Neural cell (in vitro differentiated cells): ENCODE measurements at regions not wholly inside any gene's neighbourhood (a gene's known extent, or its start where the extent isn't known, plus 50 kb on each side); places are given as distances from the start of the nearest gene placed in this dataset.

Experiments
- H2AFZ ChIP-seq: fragments of 200-600, 300-800 bp; sonication (generic), shearing (Covaris generic); 2 replicates; pipeline ENCODE4 v1.6.0; 2014; ENCODE audit warnings: low read depth, mild to moderate bottlenecking, antibody characterized with exemption, low read length, moderate library complexity
- H3F3A ChIP-seq: fragments of 200-600 bp; shearing (Covaris generic); 2 replicates; pipeline ENCODE4 v1.6.1; 2016; ENCODE audit warnings: mild to moderate bottlenecking, moderate library complexity, mixed read lengths, antibody characterized with exemption, low read length; ENCODE audit not compliant: insufficient read depth, poor library complexity, severe bottlenecking
- H3K27ac ChIP-seq: fragments of 200-600, 300-800 bp; sonication (generic), shearing (Covaris generic); 2 replicates; pipeline ENCODE4 v1.5.1; 2014; ENCODE audit warnings: mild to moderate bottlenecking, low read length, moderate library complexity
- H3K27me3 ChIP-seq: fragments of 300-800, 200-600 bp; sonication (generic), shearing (Covaris generic); 2 replicates; pipeline ENCODE4 v1.6.0; 2014; ENCODE audit warnings: mild to moderate bottlenecking, low read depth, low read length, moderate library complexity; ENCODE audit not compliant: insufficient read depth
- H3K36me3 ChIP-seq: fragments of 300-800, 200-600 bp; sonication (generic), shearing (Covaris generic); 2 replicates; pipeline ENCODE4 v1.5.1; 2014; ENCODE audit warnings: mild to moderate bottlenecking, antibody characterized with exemption, low read length, moderate library complexity; ENCODE audit not compliant: insufficient read depth
- H3K4me2 ChIP-seq: fragments of 300-800, 200-600 bp; sonication (generic), shearing (Covaris generic); 2 replicates; pipeline ENCODE4 v1.6.0; 2014; ENCODE audit warnings: mild to moderate bottlenecking, low read length
- H3K4me3 ChIP-seq: fragments of 300-800, 200-600 bp; sonication (generic), shearing (Covaris generic); 2 replicates; pipeline ENCODE4 v1.5.1; 2014; ENCODE audit warnings: mild to moderate bottlenecking, low read length, moderate library complexity
- H3K79me2 ChIP-seq: fragments of 200-600 bp; shearing (Covaris generic); replicated peaks from 2 replicates; pipeline ENCODE4 v1.6.0; 2014; ENCODE audit warnings: mild to moderate bottlenecking, low read length, moderate library complexity; ENCODE audit not compliant: insufficient read depth
- H3K9ac ChIP-seq: fragments of 300-800, 200-600 bp; sonication (generic), shearing (Covaris generic); 2 replicates; pipeline ENCODE4 v1.6.1; 2016; ENCODE audit warnings: mild to moderate bottlenecking, low read length, mixed read lengths
- H3K9me2 ChIP-seq: fragments of 200-600 bp; shearing (Covaris generic); 2 replicates; pipeline ENCODE4 v1.6.1; 2016; ENCODE audit warnings: mild to moderate bottlenecking, low read length, mixed read lengths; ENCODE audit not compliant: insufficient read depth
- H3K9me3 ChIP-seq: fragments of 200-600, 300-800 bp; sonication (generic), shearing (Covaris generic); 2 replicates; pipeline ENCODE4 v1.6.1; 2016; ENCODE audit warnings: mild to moderate bottlenecking, mixed run types, low read length, moderate library complexity, mixed read lengths
- H4K20me1 ChIP-seq: fragments of 200-600 bp; shearing (Covaris generic); 2 replicates; pipeline ENCODE4 v1.6.1; 2016; ENCODE audit warnings: mild to moderate bottlenecking, mixed run types; ENCODE audit not compliant: insufficient read depth
- CTCF ChIP-seq: fragments of 450-650 bp; IDR thresholded peaks from 2 replicates; pipeline ENCODE4 v1.5.1; 2014; ENCODE audit warnings: antibody characterized with exemption, mild to moderate bottlenecking, moderate library complexity; ENCODE audit not compliant: poor library complexity, severe bottlenecking
- EP300 ChIP-seq: fragments of 450-650 bp; conservative IDR thresholded peaks from 2 replicates; pipeline ENCODE4 v1.6.1; 2014; ENCODE audit warnings: antibody characterized with exemption, mild to moderate bottlenecking, moderate library complexity; ENCODE audit not compliant: poor library complexity, severe bottlenecking
- EZH2 ChIP-seq: fragments of 200-600, 300-800 bp; shearing (Covaris generic), sonication (generic); IDR thresholded peaks from 2 replicates; pipeline ENCODE4 v1.6.1; 2014; ENCODE audit warnings: antibody characterized with exemption, low read length, borderline replicate concordance, mild to moderate bottlenecking; ENCODE audit not compliant: insufficient read depth, poor library complexity, severe bottlenecking
- MXI1 ChIP-seq: fragments of 450-650 bp; conservative IDR thresholded peaks from 2 replicates; pipeline ENCODE4 v1.6.1; 2014; ENCODE audit warnings: antibody characterized with exemption, mild to moderate bottlenecking; ENCODE audit not compliant: poor library complexity, severe bottlenecking
- POLR2AphosphoS5 ChIP-seq: IDR thresholded peaks from 2 replicates; pipeline ENCODE4 v1.6.1; 2012
- RAD21 ChIP-seq: fragments of 450-650 bp; conservative IDR thresholded peaks from 2 replicates; pipeline ENCODE4 v1.6.1; 2014; ENCODE audit warnings: antibody characterized with exemption, mild to moderate bottlenecking, moderate library complexity
- REST ChIP-seq: IDR thresholded peaks from 2 replicates; pipeline ENCODE4 v1.6.1; 2012; ENCODE audit warnings: borderline replicate concordance
- SMC3 ChIP-seq: fragments of 450-650 bp; conservative IDR thresholded peaks from 2 replicates; pipeline ENCODE4 v1.6.1; 2014; ENCODE audit warnings: antibody characterized with exemption, mild to moderate bottlenecking, moderate library complexity; ENCODE audit not compliant: poor library complexity
- TAF1 ChIP-seq: IDR thresholded peaks from 2 replicates; pipeline ENCODE4 v1.6.1; 2012; ENCODE audit warnings: low read depth

- Histone ChIP-seq H3K27me3 (no peaks in the 10 kb centered on the region), H3K9me2 (no peaks in the 10 kb centered on the region), H2AFZ (no peak overlapping the region), H3K9ac (no peak overlapping the region), H4K20me1 (no peaks in the 10 kb centered on the region), H3K4me3 (no peak overlapping the region), H3K4me2 (no peak overlapping the region), H3K9me3 (no peaks in the 10 kb centered on the region), H3K79me2 (no peaks in the 10 kb centered on the region), H3K27ac (no peak overlapping the region), H3F3A (no peaks in the 10 kb centered on the region), H3K36me3 (no peaks in the 10 kb centered on the region)
- TF ChIP-seq CTCF, result no peak
- no peak for TF ChIP-seq MXI1
- no peak for TF ChIP-seq EP300
- TF ChIP-seq POLR2AphosphoS5, result no peak
- TF ChIP-seq RAD21, result no peak
- no peak for TF ChIP-seq TAF1
- TF ChIP-seq REST, result no peak
Observed at GRCh38 chr15:47577461-47577860, 139.8 kb upstream of the SEMA6D start.

GRCh38 chr15:47582233-47582632, 135.1 kb upstream of the SEMA6D start:
- H3K36me3 ChIP-seq, result no peaks in the 10 kb centered on the region
- H3K79me2 ChIP-seq, result no peaks in the 10 kb centered on the region
- no peaks in the 10 kb centered on the region for H3K27me3 ChIP-seq
- no peaks in the 10 kb centered on the region for H3K9me3 ChIP-seq
- no peak overlapping the region for H3K9ac ChIP-seq
- no peak overlapping the region for H2AFZ ChIP-seq
- H3K4me2 ChIP-seq, result no peak overlapping the region
- H3K4me3 ChIP-seq, result no peak overlapping the region
- H4K20me1 ChIP-seq, result no peaks in the 10 kb centered on the region
- no peaks in the 10 kb centered on the region for H3F3A ChIP-seq
- no peaks in the 10 kb centered on the region for H3K9me2 ChIP-seq
- no peak for TF ChIP-seq EZH2
- no peak for TF ChIP-seq TAF1
- TF ChIP-seq CTCF, result no peak
- TF ChIP-seq POLR2AphosphoS5, result no peak
- TF ChIP-seq EP300, result no peak
- no peak for TF ChIP-seq RAD21
- TF ChIP-seq SMC3, result no peak
- H3K27ac ChIP-seq, result no peak overlapping the region
